SK-N-MC (cell line): ENCODE measurements at regions not wholly inside any gene's neighbourhood (a gene's known extent, or its start where the extent isn't known, plus 50 kb on each side); places are given as distances from the start of the nearest gene placed in this dataset.
"Not testable (repeated sequence)": the region's sequence is repeated elsewhere in the genome, so short reads cannot be mapped to it uniquely, and the experiment has no call there.

ENCODE experiments used
- DNase-seq: peaks from one replicate; pipeline ENCODE4 v3.0.0-alpha.2; 2011; ENCODE audit warnings: low read depth, low spot score
- H3K27ac ChIP-seq: fragments of 200-600 bp; sonication (generic); 2 replicates; pipeline ENCODE4 v1.5.1; 2016; ENCODE audit warnings: mixed run types
- H3K36me3 ChIP-seq: fragments of 200-600 bp; sonication (generic); 2 replicates; pipeline ENCODE4 v1.6.1; 2017; ENCODE audit warnings: antibody characterized with exemption, low read length, mixed read lengths; ENCODE audit not compliant: insufficient read depth
- H3K4me3 ChIP-seq: fragments of 200-600 bp; sonication (generic); 2 replicates; pipeline ENCODE4 v1.5.1; 2016
- H3K9ac ChIP-seq: fragments of 200-600 bp; sonication (generic); 2 replicates; pipeline ENCODE4 v1.8.0; 2017; ENCODE audit warnings: mixed run types, mixed read lengths; ENCODE audit not compliant: insufficient read length
- H3K9me3 ChIP-seq: fragments of 200-600 bp; sonication (generic); 2 replicates; pipeline ENCODE4 v1.6.1; 2017; ENCODE audit warnings: low read depth, mild to moderate bottlenecking, antibody characterized with exemption, low read length, moderate library complexity, mixed read lengths
- EZH2 ChIP-seq: fragments of 200-600 bp; sonication (generic); IDR thresholded peaks from one replicate; pipeline ENCODE4 v1.6.1; 2017; ENCODE audit warnings: antibody characterized with exemption
- FOXP2 ChIP-seq: optimal IDR thresholded peaks from 2 replicates; pipeline ENCODE3; 2011; ENCODE audit warnings: mild to moderate bottlenecking, moderate library complexity; ENCODE audit not compliant: insufficient read depth; ENCODE audit errors: extremely low read length, control extremely low read depth
- POLR2AphosphoS5 ChIP-seq: IDR thresholded peaks from 2 replicates; pipeline ENCODE4 v1.6.1; 2012; ENCODE audit warnings: mild to moderate bottlenecking, low read depth, low read length, borderline replicate concordance

GRCh38 chr4:14169460-14169859, 541.9 kb upstream of the BOD1L1 start:
- TF ChIP-seq EZH2: no peak
- no peak for TF ChIP-seq FOXP2
- TF ChIP-seq POLR2AphosphoS5: no peak
- Histone ChIP-seq H3K27ac (no peak overlapping the region), H3K9me3 (no peaks in the 10 kb centered on the region), H3K9ac (no peak overlapping the region), H3K4me3 (no peak overlapping the region), H3K36me3 (no peaks in the 10 kb centered on the region)
- no peak for DNase-seq

DNA sequence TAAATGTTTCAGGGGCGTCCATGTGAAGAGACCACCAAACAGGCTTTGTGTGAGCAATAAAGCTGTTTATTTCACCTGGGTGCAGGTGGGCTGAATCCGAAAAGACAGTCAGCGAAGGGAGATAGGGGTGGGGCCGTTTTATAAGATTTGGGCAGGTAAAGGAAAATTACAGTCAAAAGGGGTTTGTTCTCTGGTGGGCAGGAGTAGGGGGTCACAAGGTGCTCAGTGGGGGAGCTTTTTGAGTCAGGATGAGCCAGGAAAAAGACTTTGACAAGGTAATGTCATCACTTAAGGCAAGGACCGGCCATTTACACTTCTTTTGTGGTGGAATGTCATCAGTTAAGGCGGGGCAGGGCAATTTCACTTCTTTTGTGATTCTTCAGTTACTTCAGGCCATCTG, 542.4 kb upstream of the BOD1L1 start:
- not testable (repeated sequence) for DNase-seq, H3K4me3 ChIP-seq, H3K9ac ChIP-seq, H3K27ac ChIP-seq, H3K36me3 ChIP-seq, H3K9me3 ChIP-seq

DNA sequence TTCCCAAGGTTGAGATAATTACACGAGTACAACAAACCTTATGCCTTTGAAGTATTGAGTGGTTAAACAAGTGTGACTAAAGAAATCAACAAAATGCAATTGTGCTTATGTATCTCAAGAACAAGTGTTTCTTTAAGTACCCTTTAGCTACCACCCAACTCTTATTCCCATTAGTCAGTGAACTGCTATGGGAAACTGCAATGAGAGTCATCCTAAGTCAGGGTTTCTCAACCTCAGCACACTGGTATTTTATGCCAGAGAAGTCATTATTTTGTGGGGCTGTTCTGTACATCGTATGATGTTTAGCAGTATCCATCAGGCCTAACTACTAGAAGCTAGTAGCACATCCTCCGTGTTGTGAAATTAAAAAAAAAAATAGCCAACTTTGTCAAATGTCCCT, 549.1 kb upstream of the BOD1L1 start:
- DNase-seq: no peak
- H3K4me3 ChIP-seq: no peak overlapping the region
- no peak overlapping the region for H3K9ac ChIP-seq
- TF ChIP-seq POLR2AphosphoS5: no peak
- no peak for TF ChIP-seq FOXP2
- no peak for TF ChIP-seq EZH2
- no peak overlapping the region for H3K27ac ChIP-seq
- no peaks in the 10 kb centered on the region for H3K36me3 ChIP-seq
- no peaks in the 10 kb centered on the region for H3K9me3 ChIP-seq

GRCh38 chr4:14177987-14178386, 550.5 kb upstream of the BOD1L1 start:
- TF ChIP-seq EZH2 (no peak), POLR2AphosphoS5 (no peak), FOXP2 (no peak)
- H3K4me3 ChIP-seq: no peak overlapping the region
- no peaks in the 10 kb centered on the region for H3K36me3 ChIP-seq
- no peak overlapping the region for H3K27ac ChIP-seq
- no peaks in the 10 kb centered on the region for H3K9me3 ChIP-seq
- H3K9ac ChIP-seq: no peak overlapping the region
- no peak for DNase-seq

DNA sequence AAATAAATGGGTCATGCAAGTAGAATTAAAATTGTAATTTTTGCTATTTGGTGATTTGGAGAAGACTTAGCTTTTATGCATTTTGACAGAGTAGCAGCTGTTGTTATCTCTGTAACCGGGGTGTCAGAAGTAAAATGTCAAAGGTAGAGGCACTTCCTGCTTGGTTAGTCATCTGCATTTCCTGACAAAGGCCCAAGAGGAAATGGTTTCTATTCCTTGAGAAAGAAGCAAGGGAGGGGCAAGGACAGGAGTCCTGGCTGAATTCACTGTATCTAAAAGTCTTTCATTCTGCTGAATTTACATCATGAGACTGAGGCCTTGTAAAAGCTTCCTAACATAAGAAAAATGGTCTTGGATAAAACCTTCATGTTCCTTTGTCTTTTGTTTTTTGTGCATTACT, 550.9 kb upstream of the BOD1L1 start:
- Histone ChIP-seq H3K4me3 (no peak overlapping the region), H3K9me3 (no peaks in the 10 kb centered on the region), H3K27ac (no peak overlapping the region), H3K36me3 (no peaks in the 10 kb centered on the region), H3K9ac (no peak overlapping the region)
- no peak for DNase-seq
- TF ChIP-seq POLR2AphosphoS5 (no peak), FOXP2 (no peak), EZH2 (no peak)

DNA sequence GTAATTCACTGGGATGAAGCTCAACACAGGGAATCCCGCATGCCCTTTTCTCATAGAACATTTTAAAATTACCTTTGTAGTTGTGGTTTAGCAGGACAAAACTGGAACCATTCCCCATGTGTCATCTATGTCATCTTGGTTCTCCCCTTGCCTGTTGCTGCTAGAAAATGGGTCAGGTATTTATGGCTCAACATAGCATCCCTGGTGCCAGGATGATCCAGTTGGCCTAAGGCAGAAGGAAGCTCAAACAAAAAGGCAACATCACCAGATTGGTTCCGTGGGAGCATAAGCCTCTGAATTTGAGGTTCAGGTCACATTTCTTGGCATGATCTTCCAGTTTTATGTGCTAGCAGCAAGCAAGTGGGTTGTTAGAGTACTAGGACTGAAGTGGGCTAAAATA, 552.6 kb upstream of the BOD1L1 start:
- DNase-seq: no peak
- H3K9me3 ChIP-seq: no peaks in the 10 kb centered on the region
- H3K9ac ChIP-seq: no peak overlapping the region
- no peak overlapping the region for H3K27ac ChIP-seq
- H3K4me3 ChIP-seq: no peak overlapping the region
- no peaks in the 10 kb centered on the region for H3K36me3 ChIP-seq
- no peak for TF ChIP-seq EZH2
- no peak for TF ChIP-seq POLR2AphosphoS5
- TF ChIP-seq FOXP2: no peak

GRCh38 chr4:14180983-14181601, 553.6 kb upstream of the BOD1L1 start:
- H3K9ac ChIP-seq: no peak overlapping the region
- no peak for DNase-seq
- H3K4me3 ChIP-seq: no peak overlapping the region
- no peak overlapping the region for H3K27ac ChIP-seq
- no peaks in the 10 kb centered on the region for H3K9me3 ChIP-seq
- TF ChIP-seq POLR2AphosphoS5: no peak
- no peak for TF ChIP-seq EZH2
- no peak for TF ChIP-seq FOXP2
- H3K36me3 ChIP-seq: no peaks in the 10 kb centered on the region

GRCh38 chr4:14182148-14182547, 554.6 kb upstream of the BOD1L1 start:
- Histone ChIP-seq H3K9me3 (no peaks in the 10 kb centered on the region), H3K27ac (no peak overlapping the region), H3K4me3 (no peak overlapping the region), H3K36me3 (no peaks in the 10 kb centered on the region), H3K9ac (no peak overlapping the region)
- DNase-seq: no peak
- TF ChIP-seq POLR2AphosphoS5: no peak
- TF ChIP-seq EZH2: no peak
- no peak for TF ChIP-seq FOXP2

GRCh38 chr4:14184265-14184664, 556.7 kb upstream of the BOD1L1 start:
- Histone ChIP-seq H3K27ac (no peak overlapping the region), H3K9ac (no peak overlapping the region), H3K36me3 (no peaks in the 10 kb centered on the region), H3K4me3 (no peak overlapping the region), H3K9me3 (no peaks in the 10 kb centered on the region)
- TF ChIP-seq EZH2 (no peak), FOXP2 (no peak), POLR2AphosphoS5 (no peak)
- DNase-seq: no peak
